Jurkat, Clone E6-1 (cell line): ENCODE measurements at regions not wholly inside any gene's neighbourhood (a gene's known extent, or its start where the extent isn't known, plus 50 kb on each side); places are given as distances from the start of the nearest gene placed in this dataset.

Experiments used
- DNase-seq: peaks from one replicate; pipeline ENCODE4 v3.0.0-alpha.2; 2011; ENCODE audit warnings: low read depth, low spot score
- H3K4me3 ChIP-seq: 2 replicates; pipeline ENCODE4 v1.5.1; 2011; ENCODE audit warnings: mild to moderate bottlenecking, low read length, control low read depth, moderate library complexity

DNA sequence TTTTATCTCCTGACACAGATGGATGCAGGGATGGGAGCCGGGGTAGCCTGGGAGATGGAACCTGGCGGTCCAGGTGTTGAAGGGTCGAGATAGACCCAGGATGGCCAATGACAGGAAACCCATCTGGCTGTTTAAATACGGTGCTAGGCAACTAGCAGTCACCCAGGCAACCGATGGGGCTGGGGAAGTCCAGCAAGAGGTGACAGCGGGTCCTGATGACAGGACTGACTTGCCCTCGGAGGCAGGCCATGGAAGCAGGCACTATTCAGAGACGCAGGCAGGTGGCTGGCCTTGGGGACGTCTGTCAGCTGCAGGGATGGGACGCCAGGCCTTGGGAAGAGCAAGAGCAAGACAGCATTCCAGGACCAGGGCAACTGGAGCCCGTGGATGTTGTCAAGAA lies 135.4 kb upstream of the RALGAPA2 start:
- DNase-seq, result no peak
- H3K4me3 ChIP-seq, result no peak overlapping the region

DNA sequence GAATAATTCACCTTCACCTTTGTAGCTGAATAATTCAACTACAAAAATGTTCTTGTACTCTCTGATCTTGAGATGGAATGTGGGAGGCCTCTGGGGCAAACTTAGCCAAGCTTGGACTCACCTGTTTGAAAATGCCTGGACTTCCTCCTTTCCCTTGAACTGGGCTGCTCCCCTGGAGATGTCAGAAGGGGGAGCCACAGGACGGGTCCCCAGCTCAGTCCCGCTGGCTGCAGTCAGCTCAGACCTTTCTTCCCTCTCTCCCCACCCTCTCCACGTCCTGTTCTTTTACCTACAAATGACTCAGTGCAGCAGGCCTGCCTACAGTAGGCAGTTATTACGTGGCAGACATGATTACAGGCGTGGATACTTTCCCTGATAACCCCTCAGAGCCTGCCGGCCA lies 131.5 kb upstream of the RALGAPA2 start:
- H3K4me3 ChIP-seq, result no peak overlapping the region
- DNase-seq, result no peak

DNA sequence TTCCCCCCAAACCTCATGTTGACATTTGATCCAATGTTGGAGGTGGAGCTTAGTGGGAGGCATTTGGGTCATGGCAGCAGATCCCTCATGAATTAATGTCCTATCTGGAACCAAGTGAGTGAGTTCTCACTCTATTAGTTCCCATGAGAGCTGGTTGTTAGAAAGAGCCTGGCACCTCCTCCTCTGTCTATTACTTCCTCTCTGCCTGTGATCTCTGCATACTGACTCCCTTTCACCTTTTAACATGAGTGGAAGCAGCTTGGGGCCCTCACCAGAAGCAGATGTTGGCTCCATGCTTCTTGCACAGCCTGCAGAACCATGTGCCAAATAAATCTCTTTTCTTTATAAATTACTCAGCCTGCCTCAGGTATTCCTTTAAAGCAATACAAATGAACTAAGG lies 127.3 kb upstream of the RALGAPA2 start:
- no peak for DNase-seq
- H3K4me3 ChIP-seq, result no peak overlapping the region

DNA sequence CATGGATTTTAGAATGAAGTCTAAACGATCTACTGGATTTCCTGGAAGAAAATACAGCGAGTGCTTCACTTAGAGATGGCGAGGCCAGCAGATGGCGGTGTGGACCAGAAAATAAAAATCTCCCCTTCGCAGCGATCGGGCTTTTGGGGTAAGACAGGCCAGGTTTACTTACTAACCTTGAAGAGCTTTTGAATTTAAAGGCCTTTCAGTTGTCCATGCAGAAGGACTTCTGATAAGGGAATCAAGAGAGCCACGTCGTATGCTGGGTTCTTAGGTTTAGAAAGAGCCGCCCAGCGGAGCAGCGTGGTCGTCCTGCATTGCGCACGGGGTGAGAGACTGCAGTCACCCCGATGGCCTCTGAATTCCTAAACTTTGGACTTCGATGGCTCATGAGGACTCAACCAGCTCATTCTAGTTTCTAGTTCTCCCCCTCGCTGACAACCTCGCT lies 125.2 kb upstream of the RALGAPA2 start:
- H3K4me3 ChIP-seq, result no peak overlapping the region
- peak; percentile 28 for DNase-seq

DNA sequence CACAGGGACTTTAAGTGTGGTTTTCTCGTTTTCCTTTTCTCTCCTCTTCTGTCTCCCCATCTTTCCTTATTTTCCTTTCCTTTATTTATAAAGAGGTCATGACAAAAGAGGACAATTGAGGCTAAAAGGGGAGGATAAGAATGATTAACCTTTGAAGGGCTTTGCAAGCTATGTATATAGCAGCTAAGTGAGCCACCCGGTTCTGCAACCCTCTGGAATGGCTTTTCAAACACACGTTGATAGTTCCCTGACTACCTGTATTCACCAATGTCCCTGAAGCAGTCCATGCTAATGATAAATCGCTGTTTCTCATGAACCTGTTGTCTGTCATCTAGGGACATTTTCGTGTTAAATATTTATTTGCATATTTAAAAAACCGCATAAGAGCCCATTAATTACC lies 124.4 kb upstream of the RALGAPA2 start:
- no peak for DNase-seq
- no peak overlapping the region for H3K4me3 ChIP-seq

DNA sequence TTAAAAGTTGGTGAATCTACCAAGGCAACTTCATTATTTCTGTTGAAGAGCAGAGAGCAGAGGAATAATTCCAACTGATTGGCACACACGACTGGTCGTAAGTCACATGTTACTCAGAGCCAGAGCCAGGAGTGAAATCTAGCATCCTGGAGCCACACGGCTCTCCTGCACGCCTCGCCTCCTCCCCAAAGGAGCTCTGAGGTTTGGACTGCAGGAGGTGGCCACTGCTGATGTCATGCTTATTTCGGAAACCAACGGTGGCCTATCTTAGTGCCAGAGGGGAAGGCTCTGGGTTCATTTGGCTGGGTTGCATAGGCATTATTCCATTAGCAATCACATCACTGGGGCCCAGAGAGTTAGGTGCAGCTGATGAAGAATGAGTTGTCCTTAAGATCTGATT lies 123.5 kb upstream of the RALGAPA2 start:
- no peak for DNase-seq
- H3K4me3 ChIP-seq, result no peak overlapping the region

DNA sequence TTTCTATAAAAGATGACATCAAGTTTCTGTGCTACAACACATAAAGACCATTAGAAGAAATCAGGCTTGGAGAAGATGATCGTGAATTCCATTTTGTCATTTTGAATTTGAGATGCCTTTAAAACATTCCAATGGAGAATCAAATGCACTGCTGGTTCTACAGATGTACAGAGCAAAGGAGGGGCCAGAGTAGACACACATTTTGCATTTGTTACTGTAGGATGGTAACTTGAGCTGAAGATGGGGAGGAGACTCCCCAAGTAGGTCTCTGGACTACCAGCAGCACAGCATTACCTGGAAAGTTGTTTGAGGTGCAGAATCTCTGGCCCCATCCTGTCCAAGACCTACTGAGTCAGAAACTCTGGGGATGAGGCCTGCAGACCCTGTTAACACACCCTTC lies 121.6 kb upstream of the RALGAPA2 start:
- no peak for DNase-seq

DNA sequence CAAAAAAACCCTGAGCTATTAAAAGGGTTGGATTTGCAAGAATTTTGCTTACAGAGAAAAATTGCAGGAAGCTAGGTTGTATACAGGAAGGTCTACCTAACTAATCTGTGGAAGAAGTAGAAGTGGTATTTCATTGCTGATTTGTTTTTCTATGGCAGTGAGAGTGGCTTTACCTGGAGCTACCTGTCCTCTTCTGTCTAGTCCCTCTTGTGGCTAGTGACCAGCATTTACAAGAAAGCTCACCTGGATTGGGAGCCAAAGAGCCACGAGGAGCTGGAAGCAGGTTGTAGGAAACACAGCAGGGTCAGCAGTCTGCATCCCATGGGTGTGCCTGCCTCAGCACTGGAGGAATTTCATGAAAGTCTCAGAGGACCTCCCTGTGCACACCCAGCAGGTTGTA lies 120.3 kb upstream of the RALGAPA2 start:
- no peak overlapping the region for H3K4me3 ChIP-seq

More for the DNA sequence above, 121.6 kb upstream of the RALGAPA2 start:
- no peak overlapping the region for H3K4me3 ChIP-seq

DNA sequence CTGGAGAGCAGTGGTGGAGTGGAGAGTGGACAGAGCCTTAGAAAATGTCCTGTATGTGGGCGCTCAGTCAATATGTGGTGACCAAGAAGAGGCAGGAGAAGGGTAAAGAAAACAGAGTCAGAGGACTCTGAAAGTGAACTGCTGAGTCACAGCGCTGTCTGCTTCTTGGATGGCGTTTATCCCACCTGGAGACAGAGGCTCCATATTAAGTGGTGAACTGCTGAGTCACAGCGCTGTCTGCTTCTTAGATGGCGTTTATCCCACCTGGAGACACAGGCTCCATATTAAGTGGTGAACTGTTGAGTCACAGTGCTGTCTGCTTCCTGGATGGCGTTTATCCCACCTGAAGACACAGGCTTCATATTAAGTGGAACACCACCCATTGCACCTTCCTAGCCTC lies 119.3 kb upstream of the RALGAPA2 start:
- no peak for DNase-seq
- H3K4me3 ChIP-seq, result no peak overlapping the region

More for the DNA sequence above, 120.3 kb upstream of the RALGAPA2 start:
- no peak for DNase-seq

DNA sequence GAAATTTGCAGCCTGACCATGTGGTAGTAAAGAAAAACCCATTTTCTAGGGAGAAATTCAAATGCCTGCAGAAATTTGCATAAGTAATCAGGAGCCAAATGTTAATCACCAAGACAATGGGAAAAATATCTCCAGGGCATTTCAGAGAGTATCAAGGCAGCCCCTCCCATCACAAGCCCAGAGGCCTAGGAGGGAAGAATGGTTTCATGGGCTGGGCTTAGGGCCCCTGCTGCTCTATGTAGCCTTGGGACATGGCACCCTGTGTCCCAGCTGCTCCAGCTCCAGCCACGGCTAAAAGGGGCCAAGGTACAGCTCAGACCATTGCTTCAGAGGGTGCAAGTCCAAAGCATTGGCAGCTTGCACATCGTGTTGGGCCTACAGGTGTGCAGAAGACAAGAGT lies 117.2 kb upstream of the RALGAPA2 start:
- H3K4me3 ChIP-seq, result no peak overlapping the region
- no peak for DNase-seq

DNA sequence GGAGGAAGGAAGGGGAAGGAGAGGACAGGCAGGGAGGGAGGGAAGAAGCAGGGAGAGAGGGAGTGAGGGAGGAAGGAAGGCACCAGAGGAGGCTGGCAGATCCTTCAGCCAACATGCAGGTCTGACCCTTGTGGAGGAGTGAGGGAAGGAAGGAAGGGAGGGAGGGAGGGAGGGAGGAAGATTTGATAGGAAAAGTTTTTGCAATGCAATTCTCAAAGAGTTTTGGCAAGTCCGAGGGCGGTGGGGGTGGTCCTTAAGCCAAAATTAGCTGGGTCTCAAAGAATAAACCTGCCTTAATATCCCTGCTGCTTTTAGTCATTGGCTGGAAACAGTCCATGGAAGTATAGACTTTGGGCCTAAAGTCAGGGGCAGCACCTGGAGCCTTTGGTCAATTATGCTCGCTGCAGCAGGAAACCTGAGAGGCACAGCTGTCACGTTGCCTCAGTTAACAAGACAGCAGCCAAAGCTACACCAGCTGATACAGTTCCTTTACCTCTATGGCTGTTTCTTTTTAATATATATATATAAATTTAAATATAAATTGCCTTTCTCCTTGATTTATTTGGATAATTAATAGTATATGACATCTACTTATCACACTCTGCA lies 115.7 kb upstream of the RALGAPA2 start:
- no peak overlapping the region for H3K4me3 ChIP-seq
- DNase-seq, result no peak

DNA sequence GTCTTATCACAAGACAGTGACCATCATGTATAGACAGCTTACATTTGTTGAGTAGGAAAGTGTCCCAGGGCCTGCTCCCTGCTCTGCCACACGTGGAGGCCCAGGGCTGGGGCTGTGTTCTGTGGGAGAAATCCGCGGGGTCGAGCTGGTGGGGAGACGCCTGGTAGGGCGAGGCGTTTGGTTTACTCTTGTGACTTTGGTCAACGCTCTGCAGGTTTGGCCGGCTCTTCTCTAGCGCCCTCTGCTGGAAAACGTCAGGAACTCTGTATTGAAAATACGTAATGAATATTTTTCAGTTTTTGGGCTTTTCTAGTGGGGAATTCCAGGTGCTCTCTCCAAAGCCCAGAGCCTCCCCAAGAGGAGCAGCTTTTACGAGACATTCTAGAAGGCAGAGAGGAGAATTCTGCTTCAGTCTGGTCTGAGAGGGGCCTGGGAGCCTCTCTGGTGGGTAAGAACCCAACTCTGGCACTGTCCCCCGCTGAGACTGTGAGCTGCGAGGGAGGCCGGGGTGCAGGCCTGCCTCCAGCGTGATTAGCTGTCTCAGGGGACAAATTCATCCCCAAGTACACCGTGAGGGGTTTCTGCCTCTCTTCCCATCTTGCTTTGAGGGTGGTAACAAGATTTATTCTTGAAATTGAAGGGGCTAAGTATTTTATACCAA lies 112.6 kb upstream of the RALGAPA2 start:
- peak; percentile 37 for DNase-seq
- no peak overlapping the region for H3K4me3 ChIP-seq

DNA sequence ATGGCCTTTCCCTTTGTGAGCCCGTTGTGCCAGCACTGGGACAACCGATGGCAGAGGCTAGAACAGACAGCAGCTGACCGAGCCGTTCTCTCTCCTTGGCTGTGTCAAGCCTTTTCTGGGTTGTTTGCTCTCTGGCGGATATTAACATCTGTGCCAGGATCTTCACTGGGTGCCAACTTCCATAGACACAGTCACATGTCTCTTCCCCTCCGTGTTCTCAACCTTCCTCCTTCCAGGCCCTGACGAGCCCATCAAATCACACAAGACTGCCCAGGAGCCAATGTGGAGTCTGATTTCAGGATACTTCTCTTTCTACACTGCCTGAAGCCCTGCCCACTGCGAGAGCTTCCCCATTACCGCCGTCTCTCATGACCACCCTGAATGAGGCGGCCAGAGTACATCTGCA lies 111.0 kb upstream of the RALGAPA2 start:
- DNase-seq, result no peak

DNA sequence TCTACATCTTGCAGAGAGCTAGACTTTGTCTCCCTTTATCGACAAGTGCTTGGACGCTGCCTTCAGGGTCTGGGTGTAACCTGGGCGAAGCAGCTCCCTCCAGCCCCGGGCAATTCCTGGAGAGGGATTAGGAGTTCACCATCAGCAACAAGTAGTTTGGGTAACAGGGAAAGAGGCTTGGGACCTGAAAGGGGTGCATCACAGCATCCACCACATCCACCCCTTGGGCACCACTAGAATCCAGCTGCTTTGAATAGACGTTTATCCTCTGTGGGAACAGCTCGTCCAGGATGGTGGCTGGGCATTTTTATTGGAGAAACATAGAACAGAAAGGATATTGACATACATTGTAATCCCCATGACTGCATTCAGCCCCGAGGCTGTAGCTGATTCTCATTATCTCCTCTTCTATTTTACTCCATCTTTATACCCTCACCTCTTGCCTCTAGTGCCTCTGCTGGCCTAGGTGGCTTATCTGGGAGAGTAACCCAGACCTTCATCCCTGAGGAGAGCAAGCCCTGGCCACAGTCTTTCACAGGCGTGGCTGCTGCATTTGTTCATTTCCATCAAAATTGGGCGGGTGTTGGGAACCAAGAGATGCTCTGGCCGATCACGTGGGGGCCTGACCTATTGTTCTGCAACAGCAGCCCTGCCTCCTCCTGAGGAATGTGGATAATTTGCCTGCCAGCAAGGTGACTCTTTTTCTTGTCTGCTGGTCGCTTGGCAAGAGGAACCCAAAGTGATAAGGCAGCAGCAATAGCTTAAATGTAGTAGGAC lies 109.2 kb upstream of the RALGAPA2 start:
- DNase-seq, result no peak
- H3K4me3 ChIP-seq, result no peak overlapping the region

More for the DNA sequence above, 111.0 kb upstream of the RALGAPA2 start:
- H3K4me3 ChIP-seq, result no peak overlapping the region

DNA sequence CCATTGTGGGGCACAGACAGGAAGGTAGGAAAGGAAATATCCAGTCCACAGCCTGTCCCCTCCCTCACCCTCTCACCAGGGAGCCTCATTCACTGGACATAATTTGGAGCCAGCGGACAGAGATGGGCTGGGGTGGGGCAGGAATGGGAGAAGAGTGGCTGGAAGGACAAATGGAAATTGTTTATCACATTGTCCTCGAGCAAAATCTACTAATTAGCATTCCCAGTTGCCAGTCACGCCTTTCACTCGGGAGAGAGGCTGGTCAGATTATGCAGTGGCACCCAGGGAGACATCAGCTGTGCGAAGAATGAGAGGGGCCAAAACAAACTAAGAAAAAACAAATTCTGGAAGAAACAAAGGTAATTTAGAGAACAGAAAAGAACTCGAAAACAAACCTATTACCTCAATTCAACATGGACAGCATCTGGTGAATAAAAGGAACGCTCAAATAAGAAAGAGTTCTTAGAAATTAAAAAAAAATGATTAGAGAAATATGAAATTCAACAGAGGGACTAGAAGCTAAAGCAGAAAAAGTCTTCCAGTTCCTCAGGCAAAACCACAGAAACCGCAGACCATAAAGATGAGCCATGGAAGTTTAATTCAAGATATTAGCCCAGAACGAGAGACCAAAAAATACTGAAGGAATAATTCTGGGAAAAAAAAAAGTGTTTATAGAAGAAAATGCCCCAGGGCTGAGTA lies 108.5 kb upstream of the RALGAPA2 start:
- DNase-seq, result no peak
- no peak overlapping the region for H3K4me3 ChIP-seq

DNA sequence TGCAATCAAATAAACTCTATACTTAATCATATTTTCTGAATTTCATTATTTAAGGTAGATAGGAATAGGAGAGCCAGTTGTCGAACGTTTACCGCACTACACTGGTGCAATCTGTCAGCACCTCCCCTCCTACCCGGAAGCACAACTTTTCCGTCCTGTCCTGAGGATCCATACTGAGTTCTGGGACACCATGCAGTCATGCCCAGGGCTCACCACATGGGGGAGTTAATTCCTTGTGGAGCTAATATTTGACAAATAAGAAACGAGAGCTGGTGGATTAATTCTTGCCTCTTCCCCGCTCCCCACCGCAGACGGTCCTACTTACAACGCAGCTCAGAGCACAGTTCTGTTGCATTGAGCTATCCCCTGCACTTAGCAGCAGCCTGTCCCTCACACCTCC lies 107.7 kb upstream of the RALGAPA2 start:
- no peak overlapping the region for H3K4me3 ChIP-seq
- no peak for DNase-seq

DNA sequence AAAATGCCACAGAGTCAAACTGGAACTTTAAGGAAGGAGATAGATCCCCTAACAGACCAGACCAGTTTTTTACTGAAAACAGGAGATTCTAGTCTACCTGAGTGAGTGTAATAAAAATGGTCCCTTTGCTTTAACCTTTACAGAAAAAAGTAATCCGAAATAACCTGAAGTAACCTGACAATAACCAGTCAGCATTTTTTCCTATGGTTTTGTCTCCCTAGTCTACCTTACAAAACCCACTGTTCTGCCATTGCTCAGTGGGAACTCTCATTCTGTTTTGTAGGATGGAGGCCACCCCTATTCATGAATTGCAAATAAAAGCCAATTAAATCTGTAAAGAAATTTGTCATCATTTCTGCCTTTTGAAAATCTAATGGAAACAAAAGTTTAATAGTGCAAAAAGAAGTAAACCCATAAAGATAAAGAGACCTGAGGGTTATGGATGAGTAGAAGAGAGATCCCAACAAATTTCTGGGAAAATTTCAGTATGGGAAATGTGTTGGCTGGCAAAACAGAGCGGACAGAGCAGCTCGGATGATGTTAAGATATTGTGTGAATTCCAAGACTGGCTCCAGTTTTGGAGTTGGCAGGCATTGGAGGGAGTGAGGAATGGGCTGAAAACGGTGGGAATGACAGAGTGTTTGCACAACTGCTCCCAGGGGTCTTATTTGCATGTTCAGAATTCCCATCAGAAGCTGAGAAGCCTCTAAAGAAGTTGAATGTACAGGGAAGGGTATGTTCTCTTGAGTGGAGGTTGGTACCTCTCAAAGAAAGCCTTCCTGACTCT lies 104.7 kb upstream of the RALGAPA2 start:
- no peak for DNase-seq

DNA sequence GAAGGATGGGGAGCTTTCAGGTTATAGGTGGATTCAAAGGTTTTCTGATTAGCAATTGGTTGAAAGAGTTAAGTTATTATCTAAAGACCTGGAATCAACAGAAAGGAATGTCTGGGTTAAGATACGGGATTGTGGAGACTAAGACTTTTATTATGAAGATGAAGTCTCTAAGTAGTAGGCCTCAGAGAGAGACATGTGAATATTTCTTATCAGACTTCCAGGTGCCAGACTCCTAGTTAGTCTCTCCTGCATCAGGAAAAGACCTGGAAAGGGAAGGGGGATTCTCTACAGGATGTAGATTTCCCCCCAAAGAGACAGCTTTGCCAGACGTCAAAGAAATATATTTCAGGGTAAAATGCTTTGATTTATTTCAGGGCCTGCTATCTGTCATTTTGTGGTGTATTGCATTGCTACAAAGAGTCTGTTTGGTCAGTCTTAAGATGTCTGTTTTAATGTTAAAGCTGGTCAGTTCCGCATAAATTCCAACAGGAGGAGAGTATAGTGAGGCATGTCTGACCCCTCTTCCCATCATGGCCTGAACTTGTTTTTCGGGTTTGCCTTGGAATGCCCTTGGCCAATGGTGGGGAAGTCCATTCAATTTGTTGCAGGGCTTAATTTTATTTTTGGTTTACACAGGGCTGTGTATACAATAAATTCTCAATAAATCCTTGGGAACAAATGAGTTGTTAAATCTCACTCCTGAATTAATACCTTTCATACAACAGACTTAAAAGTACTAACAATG lies 103.4 kb upstream of the RALGAPA2 start:
- no peak for DNase-seq
- H3K4me3 ChIP-seq, result no peak overlapping the region

More for the DNA sequence above, 104.7 kb upstream of the RALGAPA2 start:
- H3K4me3 ChIP-seq, result no peak overlapping the region
